ENCODE measurements at regions not wholly inside any gene's neighbourhood (a gene's known extent, or its start where the extent isn't known, plus 50 kb on each side); places are given as distances from the start of the nearest gene placed in this dataset.
"Not testable (repeated sequence)": the region's sequence is repeated elsewhere in the genome, so short reads cannot be mapped to it uniquely, and the experiment has no call there.

DNA sequence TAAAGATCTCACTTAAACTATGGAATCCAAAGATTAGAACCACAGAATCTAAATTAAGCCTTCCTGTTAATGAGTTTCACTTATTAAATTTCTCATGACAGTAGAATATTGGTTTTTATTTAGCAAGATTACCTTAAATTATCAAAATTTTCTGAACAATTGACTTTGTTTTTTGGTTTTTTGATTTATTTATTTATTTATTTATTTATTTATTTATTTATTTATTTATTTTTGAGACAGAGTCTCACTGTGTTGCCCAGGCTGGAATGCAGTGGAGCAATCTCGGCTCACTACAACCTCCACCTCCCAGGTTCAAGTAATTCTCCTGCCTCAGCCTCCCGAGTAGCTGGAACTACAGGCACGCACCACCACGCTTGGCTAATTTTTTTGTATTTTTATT lies 538.6 kb downstream of the AMY1C start:
- not testable (repeated sequence) for TF ChIP-seq POLR2AphosphoS5 (IDR thresholded peaks at IDR 0.05; ENCODE audit: insufficient read depth in 1 of 2, low read depth in 1 of 2); POLR2A (IDR thresholded peaks at IDR 0.05)
